GM12878 (cell line): ENCODE measurements at regions not wholly inside any gene's neighbourhood (a gene's known extent, or its start where the extent isn't known, plus 50 kb on each side); places are given as distances from the start of the nearest gene placed in this dataset.

Experiments
- ATAC-seq: fragments of 200-7000 bp; cut with Tn5 transposase; 3 replicates; pipeline ENCODE4 v1.9.1; 2020; ENCODE audit warnings: mild to moderate bottlenecking, moderate library complexity
- BruUV-seq: library from RNA; stranded (reverse); fragments of 400-500 nt; replicated peaks from 2 replicates; lab custom pipeline; 2021; lab: Mats Ljungman, UMichigan
- CTCF ChIA-PET: fragments of 300-600 bp; sonication (Branson Sonifier 250); formaldehyde crosslinking; extraction: SDS; loops from one replicate; lab custom pipeline; 2021; ENCODE audit warnings: inconsistent platforms; lab: Yijun Ruan, JAX
- POLR2A ChIA-PET: fragments of 350-600 bp; formaldehyde crosslinking; extraction: SDS; loops from one replicate; lab custom pipeline; 2021; ENCODE audit warnings: inconsistent platforms; lab: Charles Lee
- RAD21 ChIA-PET: fragments of 300-600 bp; sonication (Branson Sonifier 250); formaldehyde crosslinking; loops from one replicate; lab custom pipeline; 2023; ENCODE audit warnings: antibody characterized with exemption; ENCODE audit not compliant: unreplicated experiment; lab: Charles Lee
- SMC1A ChIA-PET: fragments of 300-600 bp; sonication (Branson Sonifier 250); formaldehyde crosslinking; loops from one replicate; lab custom pipeline; 2023; ENCODE audit not compliant: unreplicated experiment, uncharacterized antibody; lab: Charles Lee
- DNase-seq: peaks from one replicate; pipeline ENCODE4 v3.0.0-alpha.2; 2011; ENCODE audit warnings: low read depth, low spot score
- FAIRE-seq: peaks from 3 replicates; lab custom pipeline; 2011; peaks lifted over from hg19 to GRCh38; lab: Jason Lieb, UNC
- H2AFZ ChIP-seq: 2 replicates; pipeline ENCODE4 v1.6.0; 2011; ENCODE audit warnings: low read depth, low read length, control low read depth; ENCODE audit not compliant: control insufficient read depth
- H3K27ac ChIP-seq: 2 replicates; pipeline ENCODE4 v1.5.1; 2011; ENCODE audit warnings: control low read depth; ENCODE audit not compliant: control insufficient read depth, insufficient read depth
- H3K27me3 ChIP-seq, 2 experiments: replicated peaks in 1 of 2; 2 replicates each; pipeline versions ENCODE4 v1.6.0 to v1.6.1; 2011; ENCODE audit warnings: low read length in 1 of 2; ENCODE audit not compliant: control insufficient read depth in 2 of 2, insufficient read depth in 2 of 2
- H3K36me3 ChIP-seq, 2 experiments: 2 replicates each; pipeline ENCODE4 v1.5.1; 2011; ENCODE audit warnings: low read length in 1 of 2; ENCODE audit not compliant: control insufficient read depth in 2 of 2, insufficient read depth in 2 of 2
- H3K4me1 ChIP-seq: 2 replicates; pipeline ENCODE4 v1.6.1; 2011; ENCODE audit warnings: mild to moderate bottlenecking, low read length, moderate library complexity, mixed read lengths; ENCODE audit not compliant: control insufficient read depth, insufficient read depth
- H3K4me2 ChIP-seq: 2 replicates; pipeline ENCODE4 v1.6.0; 2011; ENCODE audit warnings: control low read depth; ENCODE audit not compliant: control insufficient read depth, insufficient read depth
- H3K4me3 ChIP-seq: fragments of 200-600 bp; sonication (generic); 2 replicates; pipeline ENCODE4 v1.5.1; 2016
- H3K79me2 ChIP-seq: 2 replicates; pipeline ENCODE4 v1.6.0; 2011; ENCODE audit warnings: low read length; ENCODE audit not compliant: control insufficient read depth, insufficient read depth
- H3K9ac ChIP-seq: 2 replicates; pipeline ENCODE4 v1.8.0; 2011; ENCODE audit warnings: low read length, control low read depth, mixed read lengths; ENCODE audit not compliant: control insufficient read depth, insufficient read depth
- H3K9me3 ChIP-seq: replicated peaks from 3 replicates; pipeline ENCODE4 v1.5.1; 2011; ENCODE audit warnings: mild to moderate bottlenecking, low read length; ENCODE audit not compliant: control insufficient read depth, insufficient read depth
- H4K20me1 ChIP-seq: 2 replicates; pipeline ENCODE4 v1.6.0; 2011; ENCODE audit not compliant: control insufficient read depth, insufficient read depth
- ATF7 ChIP-seq: fragments of 450-650 bp; IDR thresholded peaks from 2 replicates; pipeline ENCODE4 v1.6.1; 2016; ENCODE audit warnings: low read depth, mild to moderate bottlenecking
- CEBPB ChIP-seq, 2 experiments: fragments of 150-350 bp in 1 of 2; IDR thresholded peaks; 2 replicates each; pipeline ENCODE4 v1.6.1; 2012 to 2014; ENCODE audit warnings: low read depth in 2 of 2, low read length in 2 of 2, borderline replicate concordance in 1 of 2, inconsistent platforms in 1 of 2
- E4F1 ChIP-seq: fragments of 450-650 bp; IDR thresholded peaks from 2 replicates; pipeline ENCODE4 v1.6.1; 2018; ENCODE audit warnings: borderline replicate concordance, mild to moderate bottlenecking; ENCODE audit not compliant: partially characterized antibody
- ESRRA ChIP-seq: IDR thresholded peaks from 2 replicates; pipeline ENCODE4 v1.6.1; 2012; ENCODE audit warnings: mild to moderate bottlenecking, low read length, improper control_type of control experiment
- FOS ChIP-seq: IDR thresholded peaks from 3 replicates; pipeline ENCODE4 v1.6.1; 2011; ENCODE audit warnings: borderline replicate concordance; ENCODE audit not compliant: insufficient read length; ENCODE audit errors: extremely low read depth
- HDAC6 ChIP-seq: fragments of 200-600 bp; sonication (generic); IDR thresholded peaks from one replicate; pipeline ENCODE4 v1.8.0; 2017; ENCODE audit warnings: antibody characterized with exemption; ENCODE audit not compliant: unreplicated experiment
- IRF4 ChIP-seq: IDR thresholded peaks from 2 replicates; pipeline ENCODE4 v1.6.1; 2011; ENCODE audit warnings: low read depth, low read length
- KAT2A ChIP-seq: conservative IDR thresholded peaks from 2 replicates; pipeline ENCODE4 v1.6.1; 2011; ENCODE audit warnings: low read depth, low read length; ENCODE audit not compliant: control insufficient read depth
- NFIC ChIP-seq: IDR thresholded peaks from 2 replicates; pipeline ENCODE4 v1.6.1; 2012; ENCODE audit warnings: low read depth, mild to moderate bottlenecking, inconsistent platforms, low read length, moderate library complexity
- RELA ChIP-seq: fragments of 450-650 bp; IDR thresholded peaks from 2 replicates; pipeline ENCODE4 v1.8.0; 2014; ENCODE audit warnings: borderline replicate concordance; ENCODE audit not compliant: partially characterized antibody
- SIX5 ChIP-seq: IDR thresholded peaks from 2 replicates; pipeline ENCODE4 v1.6.1; 2011; ENCODE audit warnings: mild to moderate bottlenecking, low read depth, low read length, moderate library complexity; ENCODE audit not compliant: severe bottlenecking
- SP1 ChIP-seq: IDR thresholded peaks from one replicate; pipeline ENCODE4 v1.6.1; 2011; ENCODE audit warnings: low read depth, low read length
- TARDBP ChIP-seq: IDR thresholded peaks from 2 replicates; pipeline ENCODE4 v1.6.1; 2016; ENCODE audit warnings: borderline replicate concordance
- WGBS: methylation state at CpG from one replicate; pipeline ENCODE4 v1.1.6; 2016; ENCODE audit warnings: low lambda C conversion rate; ENCODE audit not compliant: insufficient replicate concordance, insufficient coverage; ENCODE audit errors: missing lambda C conversion rate; 5-methylcytosine and 5-hydroxymethylcytosine counted together
- in situ Hi-C: fragments of 300-500 bp; cut with MboI; formaldehyde crosslinking; loops from 9 replicates; pipeline ENCODE4 v1.14.3; 2018; ENCODE audit warnings: mixed read lengths
- intact Hi-C: fragments of 100-400 bp; cut with micrococcal nuclease; formaldehyde crosslinking; loops from one replicate; pipeline ENCODE4 v1.14.2; 2022; ENCODE audit not compliant: unreplicated experiment

DNA sequence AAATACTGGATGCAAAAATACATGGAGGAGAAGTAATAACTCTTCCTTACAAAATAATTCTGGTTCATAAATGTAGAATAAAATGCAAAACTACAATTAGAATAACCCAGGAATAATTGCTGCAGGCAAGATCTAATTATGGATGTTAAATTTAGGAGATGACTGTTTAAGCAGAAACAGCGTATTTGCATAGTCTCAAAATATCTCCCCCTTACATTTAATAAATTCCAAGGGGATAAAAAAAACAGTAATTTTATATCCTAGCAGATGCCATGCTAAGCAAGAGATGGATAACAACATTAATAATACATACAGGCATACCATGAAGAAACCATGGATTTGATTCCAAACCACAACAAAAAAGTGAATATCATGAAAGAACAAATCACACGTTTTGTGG lies 1253.1 kb upstream of the MIR17HG start (continued):
- TF ChIP-seq RELA (no peak), FOS (no peak), E4F1 (no peak), ATF7 (no peak), KAT2A (no peak), HDAC6 (no peak), CEBPB (IDR thresholded peaks at IDR 0.05; ENCODE audit: borderline replicate concordance in 1 of 2, low read depth in 2 of 2, low read length in 2 of 2) (no peak), SP1 (no peak), TARDBP (no peak), IRF4 (no peak), SIX5 (no peak)

GRCh38 chr13:90098577-90098976 lies 1248.9 kb upstream of the MIR17HG start:
- WGBS, result 27% methylated on average over 4 of the region's 4 CpGs
- POLR2A ChIA-PET, result no interaction called here
- no peaks in the 10 kb centered on the region for H3K9me3 ChIP-seq
- intact Hi-C loops (no loop called here), in situ Hi-C loops (no loop called here)
- H4K20me1 ChIP-seq, result no peaks in the 10 kb centered on the region
- no peak overlapping the region for H3K4me2 ChIP-seq
- ATAC-seq (no peak), FAIRE-seq (no peak), DNase-seq (no peak)
- H3K27ac ChIP-seq, result no peak overlapping the region
- H3K4me1 ChIP-seq, result no peaks in the 10 kb centered on the region
- H3K4me3 ChIP-seq, result no peak overlapping the region
- TF ChIP-seq ESRRA, result no peak
- no peak for TF ChIP-seq NFIC
- H3K27me3 ChIP-seq, result no peaks in the 10 kb centered on the region
- H3K9ac ChIP-seq, result no peak overlapping the region
- CTCF ChIA-PET, result interaction anchor here (0.5 kb wide), 1 partner anchor 492 kb away, joined by 3 read pairs; no protein-coding TSS in a partner anchor
- SMC1A ChIA-PET, result interaction anchor here (0.6 kb wide), 1 partner anchor 557 kb away, joined by 3 read pairs; no protein-coding TSS in a partner anchor
- BruUV-seq, result no TSS peak
- no peaks in the 10 kb centered on the region for H3K79me2 ChIP-seq
- no peak overlapping the region for H2AFZ ChIP-seq
- RAD21 ChIA-PET, result no interaction called here
- no peaks in the 10 kb centered on the region for H3K36me3 ChIP-seq
